ENCODE measurements at regions not wholly inside any gene's neighbourhood (a gene's known extent, or its start where the extent isn't known, plus 50 kb on each side); places are given as distances from the start of the nearest gene placed in this dataset.
"Not testable (repeated sequence)": the region's sequence is repeated elsewhere in the genome, so short reads cannot be mapped to it uniquely, and the experiment has no call there.

- peaks cover 4% of the 10 kb centered on the region for H3K27me3 Mint-ChIP-seq (ENCODE audit: low read depth)
Observed at GRCh38 chr16:73405851-73406250, 357.9 kb upstream of the ZFHX3 start.

GRCh38 chr16:73404001-73404400, 356.1 kb upstream of the ZFHX3 start:
- no peak for TF ChIP-seq CTCF (IDR thresholded peaks at IDR 0.05; ENCODE audit: unreplicated experiment in 3 of 3)
- Mint-ChIP-seq H3K4me1 (peaks cover 38% of the 10 kb centered on the region), H3K4me3 (no peak overlapping the region), H3K27ac (peak overlapping the region in 1 of 3 experiments; percentile 63), H3K36me3 (ENCODE audit: low read depth) (no peaks in the 10 kb centered on the region), H3K27me3 (ENCODE audit: low read depth) (peaks cover 3% of the 10 kb centered on the region), H3K9me3 (no peaks in the 10 kb centered on the region)

More at GRCh38 chr16:73405851-73406250, 357.9 kb upstream of the ZFHX3 start:
- H3K4me1 Mint-ChIP-seq = peaks cover 38% of the 10 kb centered on the region
- H3K36me3 Mint-ChIP-seq (ENCODE audit: low read depth) = no peaks in the 10 kb centered on the region
- no peaks in the 10 kb centered on the region for H3K9me3 Mint-ChIP-seq
- peak overlapping the region in 1 of 3 experiments; percentile 15 for H3K27ac Mint-ChIP-seq
- no peak for TF ChIP-seq CTCF (IDR thresholded peaks at IDR 0.05; ENCODE audit: unreplicated experiment in 3 of 3)
- H3K4me3 Mint-ChIP-seq = no peak overlapping the region

GRCh38 chr16:73403291-73403690, 355.4 kb upstream of the ZFHX3 start:
- H3K27me3 Mint-ChIP-seq (ENCODE audit: low read depth) = peaks cover 3% of the 10 kb centered on the region
- H3K4me1 Mint-ChIP-seq = peaks cover 38% of the 10 kb centered on the region
- H3K4me3 Mint-ChIP-seq = no peak overlapping the region
- no peaks in the 10 kb centered on the region for H3K36me3 Mint-ChIP-seq (ENCODE audit: low read depth)
- TF ChIP-seq CTCF (IDR thresholded peaks at IDR 0.05; ENCODE audit: unreplicated experiment in 3 of 3) = no peak
- H3K9me3 Mint-ChIP-seq = no peaks in the 10 kb centered on the region
- peak overlapping the region in 1 of 3 experiments; percentile 63 for H3K27ac Mint-ChIP-seq

GRCh38 chr16:73400951-73401350, 353.0 kb upstream of the ZFHX3 start:
- peak overlapping the region in 1 of 3 experiments; percentile 16 for H3K27ac Mint-ChIP-seq
- H3K4me3 Mint-ChIP-seq = no peak overlapping the region
- peaks cover 29% of the 10 kb centered on the region for H3K4me1 Mint-ChIP-seq
- no peak for TF ChIP-seq CTCF (IDR thresholded peaks at IDR 0.05; ENCODE audit: unreplicated experiment in 3 of 3)
- peaks cover 3% of the 10 kb centered on the region for H3K27me3 Mint-ChIP-seq (ENCODE audit: low read depth)
- peaks cover 7% of the 10 kb centered on the region for H3K9me3 Mint-ChIP-seq
- H3K36me3 Mint-ChIP-seq (ENCODE audit: low read depth) = no peaks in the 10 kb centered on the region

- H3K27me3 Mint-ChIP-seq (ENCODE audit: low read depth) = peaks cover 3% of the 10 kb centered on the region
- H3K4me3 Mint-ChIP-seq = no peak overlapping the region
- H3K36me3 Mint-ChIP-seq (ENCODE audit: low read depth) = no peaks in the 10 kb centered on the region
- no peak for TF ChIP-seq CTCF (IDR thresholded peaks at IDR 0.05; ENCODE audit: unreplicated experiment in 3 of 3)
- peaks cover 7% of the 10 kb centered on the region for H3K9me3 Mint-ChIP-seq
- H3K27ac Mint-ChIP-seq = no peak overlapping the region
- peaks cover 20% of the 10 kb centered on the region for H3K4me1 Mint-ChIP-seq
Observed at GRCh38 chr16:73399997-73400396, 352.1 kb upstream of the ZFHX3 start.

GRCh38 chr16:73399486-73399885, 351.6 kb upstream of the ZFHX3 start:
- no peak overlapping the region for H3K27ac Mint-ChIP-seq
- no peaks in the 10 kb centered on the region for H3K36me3 Mint-ChIP-seq (ENCODE audit: low read depth)
- TF ChIP-seq CTCF (IDR thresholded peaks at IDR 0.05; ENCODE audit: unreplicated experiment in 3 of 3) = no peak
- H3K4me1 Mint-ChIP-seq = peaks cover 16% of the 10 kb centered on the region
- H3K4me3 Mint-ChIP-seq = no peak overlapping the region
- H3K9me3 Mint-ChIP-seq = peaks cover 7% of the 10 kb centered on the region
- peaks cover 3% of the 10 kb centered on the region for H3K27me3 Mint-ChIP-seq (ENCODE audit: low read depth)

- not testable (repeated sequence) for H3K27me3 Mint-ChIP-seq (ENCODE audit: low read depth); H3K36me3 Mint-ChIP-seq (ENCODE audit: low read depth); H3K27ac Mint-ChIP-seq; H3K4me1 Mint-ChIP-seq; H3K4me3 Mint-ChIP-seq; H3K9me3 Mint-ChIP-seq
Observed at GRCh38 chr16:73398604-73399003, 350.7 kb upstream of the ZFHX3 start.

All from nephron (organoid).